Activated CD8-positive, alpha-beta memory T cell treated with anti-CD3 and anti-CD28 coated beads, Interleukin-2, amount 50 U/mL, for 48 hours (primary cell): ENCODE measurements at regions not wholly inside any gene's neighbourhood (a gene's known extent, or its start where the extent isn't known, plus 50 kb on each side); places are given as distances from the start of the nearest gene placed in this dataset.
A peak's percentile ranks its signal among the peaks of the same experiment; 100 is the strongest.
"Not testable (repeated sequence)": the region's sequence is repeated elsewhere in the genome, so short reads cannot be mapped to it uniquely, and the experiment has no call there.

Experiments
- DNase-seq: peaks from one replicate; pipeline ENCODE4 v3.0.0-alpha.2; 2020

- DNase-seq, result no peak
Measured at GRCh38 chr6:133802861-133803260, 86.1 kb upstream of the TCF21 start.

GRCh38 chr6:133804265-133804664, 84.6 kb upstream of the TCF21 start:
- no peak for DNase-seq

- no peak for DNase-seq
Measured at GRCh38 chr6:133805876-133806275, 83.0 kb upstream of the TCF21 start.

GRCh38 chr6:133806382-133807140, 82.4 kb upstream of the TCF21 start:
- DNase-seq, result no peak

- no peak for DNase-seq
Measured at GRCh38 chr6:133807501-133807900, 81.4 kb upstream of the TCF21 start.

- DNase-seq, result no peak
Measured at GRCh38 chr6:133809406-133809805, 79.5 kb upstream of the TCF21 start.

- no peak for DNase-seq
Measured at GRCh38 chr6:133811557-133811956, 77.4 kb upstream of the TCF21 start.

- DNase-seq, result not testable (repeated sequence)
Measured at GRCh38 chr6:133812446-133812845, 76.5 kb upstream of the TCF21 start.

- no peak for DNase-seq
Measured at GRCh38 chr6:133814238-133814637, 74.7 kb upstream of the TCF21 start.

GRCh38 chr6:133814797-133815196, 74.1 kb upstream of the TCF21 start:
- no peak for DNase-seq

- DNase-seq, result no peak
Measured at GRCh38 chr6:133815313-133815712, 73.6 kb upstream of the TCF21 start.

GRCh38 chr6:133816171-133816570, 72.7 kb upstream of the TCF21 start:
- DNase-seq, result no peak

GRCh38 chr6:133817460-133818047, 71.4 kb upstream of the TCF21 start:
- peak; percentile 83 for DNase-seq

GRCh38 chr6:133818320-133818719, 70.6 kb upstream of the TCF21 start:
- DNase-seq, result no peak

GRCh38 chr6:133820208-133820607, 68.7 kb upstream of the TCF21 start:
- DNase-seq, result no peak

GRCh38 chr6:133827766-133828165, 61.1 kb upstream of the TCF21 start:
- no peak for DNase-seq

GRCh38 chr6:133833949-133834359, 55.0 kb upstream of the TCF21 start:
- DNase-seq, result no peak

- DNase-seq, result no peak
Measured at GRCh38 chr6:133834472-133835170, 54.3 kb upstream of the TCF21 start.

- no peak for DNase-seq
Measured at GRCh38 chr6:133835901-133836300, 53.0 kb upstream of the TCF21 start.

- DNase-seq, result peak; percentile 85
Measured at GRCh38 chr6:133837801-133838349, 51.0 kb upstream of the TCF21 start.
